ENCODE measurements at regions not wholly inside any gene's neighbourhood (a gene's known extent, or its start where the extent isn't known, plus 50 kb on each side); places are given as distances from the start of the nearest gene placed in this dataset.
"Not testable (repeated sequence)": the region's sequence is repeated elsewhere in the genome, so short reads cannot be mapped to it uniquely, and the experiment has no call there.

GRCh38 chr4:13903061-13903460, 275.5 kb upstream of the BOD1L1 start:
- DNase-seq (ENCODE audit: low spot score) = no peak

- no peak for DNase-seq (ENCODE audit: low spot score)
These were observed 276.4 kb upstream of the BOD1L1 start for GRCh38 chr4:13903901-13904300.

- no peak for DNase-seq (ENCODE audit: low spot score)
These were observed 278.0 kb upstream of the BOD1L1 start for GRCh38 chr4:13905543-13905942.

GRCh38 chr4:13906727-13907126, 279.2 kb upstream of the BOD1L1 start:
- no peak for DNase-seq (ENCODE audit: low spot score)

- no peak for DNase-seq (ENCODE audit: low spot score)
These were observed 279.8 kb upstream of the BOD1L1 start for GRCh38 chr4:13907255-13907751.

DNA sequence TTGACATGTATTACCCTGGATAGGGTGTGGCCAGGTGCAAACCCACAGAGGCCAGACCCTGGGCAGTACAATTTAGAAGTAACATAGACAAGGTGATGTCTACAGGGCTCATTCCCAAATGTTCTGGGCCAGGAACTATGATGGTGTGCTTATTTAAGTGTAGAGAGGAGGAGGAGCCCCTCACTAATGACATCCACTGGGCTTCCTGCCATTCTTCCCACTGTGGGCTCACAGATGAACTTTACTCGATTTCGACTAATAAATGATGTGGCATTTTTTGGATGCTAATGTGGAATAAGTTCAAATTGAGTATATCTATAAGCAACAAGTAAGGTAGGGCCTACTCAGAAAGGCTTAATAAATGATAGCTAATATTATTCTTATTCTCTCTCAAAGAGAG, 280.9 kb upstream of the BOD1L1 start:
- no peak for DNase-seq (ENCODE audit: low spot score)

DNA sequence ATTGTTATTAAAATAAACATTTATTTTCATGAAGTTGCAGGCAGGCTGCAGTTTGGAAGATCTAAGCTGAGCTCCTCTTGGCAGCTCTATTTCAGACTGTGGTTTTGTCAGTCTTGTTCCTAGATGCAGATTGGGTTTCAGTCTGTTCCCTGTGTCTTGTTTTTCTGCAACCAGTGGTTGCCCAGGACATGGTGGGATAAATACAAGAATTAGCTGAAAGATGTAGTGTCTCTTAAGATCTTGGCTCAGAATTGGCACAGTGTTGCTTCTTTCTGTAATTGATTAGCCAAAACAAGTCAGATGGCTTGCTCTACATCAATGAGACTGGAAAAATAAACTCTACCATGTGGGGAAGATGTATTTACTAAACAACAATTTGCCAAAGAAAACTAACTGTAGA, 283.0 kb upstream of the BOD1L1 start:
- no peak for DNase-seq (ENCODE audit: low spot score)

DNA sequence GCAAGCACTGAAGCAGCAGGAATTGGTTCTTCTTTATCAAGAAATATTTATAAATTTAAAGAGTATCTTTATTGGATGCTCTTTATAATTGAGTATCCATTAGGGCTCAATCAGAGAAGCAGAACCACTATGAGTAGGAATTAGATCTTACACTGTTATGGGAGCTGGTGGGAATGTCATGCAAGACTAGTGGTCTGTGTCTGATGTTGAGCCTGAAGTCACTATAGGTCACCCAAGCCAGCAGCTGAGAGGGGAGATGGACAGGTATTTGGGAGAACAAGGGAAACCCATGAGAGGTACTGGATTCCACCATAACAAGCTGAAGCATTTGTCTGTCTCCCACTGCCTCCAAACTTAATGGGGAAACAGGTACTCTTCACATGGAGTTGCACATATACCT, 283.7 kb upstream of the BOD1L1 start:
- DNase-seq (ENCODE audit: low spot score) = no peak

- DNase-seq (ENCODE audit: low spot score) = no peak
These were observed 285.0 kb upstream of the BOD1L1 start for GRCh38 chr4:13912436-13912925.

DNA sequence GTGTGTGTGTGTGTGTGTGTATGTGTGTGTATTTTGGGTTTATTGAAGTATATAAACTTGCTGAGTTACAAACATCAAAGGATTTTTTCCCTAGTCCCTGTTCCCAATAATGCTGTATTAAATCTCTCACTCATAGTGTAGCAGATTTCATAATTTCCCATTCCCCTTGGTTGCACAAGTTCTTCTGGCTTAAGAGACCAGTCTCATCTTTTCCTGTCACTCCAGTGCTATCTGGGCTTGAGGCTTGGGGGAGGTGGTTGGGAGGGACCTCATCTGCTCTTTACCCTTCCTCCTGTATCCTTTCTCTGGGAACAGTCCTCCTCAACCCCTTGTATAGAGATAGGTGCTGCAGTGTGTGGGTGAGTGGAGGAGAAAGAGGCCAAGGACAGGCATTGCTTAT, 285.4 kb upstream of the BOD1L1 start:
- no peak for DNase-seq (ENCODE audit: low spot score)

GRCh38 chr4:13917015-13917414, 289.5 kb upstream of the BOD1L1 start:
- DNase-seq (ENCODE audit: low spot score) = no peak

DNA sequence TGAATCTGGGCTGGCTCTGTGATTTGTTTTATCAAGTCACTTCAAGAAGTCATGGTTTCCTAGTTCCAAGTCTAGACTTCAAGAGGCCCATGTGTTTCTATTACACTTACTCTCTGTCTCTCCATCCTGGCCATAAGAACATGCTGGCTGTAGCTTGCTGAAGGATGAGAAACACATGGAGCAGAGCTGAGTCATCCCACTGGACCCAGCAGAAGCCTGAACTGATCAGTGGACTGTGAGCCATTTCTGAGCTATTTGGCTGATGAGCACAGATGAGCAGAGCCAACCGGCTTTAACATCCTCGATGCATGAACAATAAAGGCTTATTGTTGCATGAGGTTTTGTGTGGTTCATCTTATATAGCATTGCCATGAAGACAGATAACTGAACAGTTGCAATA, 290.6 kb upstream of the BOD1L1 start:
- no peak for DNase-seq (ENCODE audit: low spot score)

DNA sequence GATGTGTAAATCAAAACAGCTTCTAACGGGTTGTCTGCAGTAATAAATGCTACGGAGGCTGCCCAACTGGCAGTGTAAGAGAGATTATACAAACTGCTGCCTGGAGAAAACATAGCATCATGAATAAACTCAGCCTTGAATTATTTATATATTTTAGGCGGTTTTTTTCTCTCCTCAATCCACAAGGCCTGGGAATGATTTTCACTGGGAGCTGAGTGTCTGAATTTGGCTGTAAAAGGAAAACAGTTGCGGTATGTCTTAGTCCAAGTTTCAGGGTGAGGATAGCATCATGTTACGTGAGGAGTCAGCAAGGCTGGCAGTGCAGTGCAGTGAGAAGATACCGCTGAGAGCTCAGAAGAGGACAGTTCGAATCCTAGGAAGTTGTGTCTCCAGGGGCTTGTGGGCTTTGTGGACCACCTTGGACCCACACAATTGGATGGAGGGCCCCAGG, 291.5 kb upstream of the BOD1L1 start:
- no peak for DNase-seq (ENCODE audit: low spot score)

GRCh38 chr4:13920111-13920875, 292.8 kb upstream of the BOD1L1 start:
- DNase-seq (ENCODE audit: low spot score) = no peak

GRCh38 chr4:13920901-13921300, 293.4 kb upstream of the BOD1L1 start:
- DNase-seq (ENCODE audit: low spot score) = no peak

GRCh38 chr4:13921805-13922204, 294.3 kb upstream of the BOD1L1 start:
- DNase-seq (ENCODE audit: low spot score) = no peak

DNA sequence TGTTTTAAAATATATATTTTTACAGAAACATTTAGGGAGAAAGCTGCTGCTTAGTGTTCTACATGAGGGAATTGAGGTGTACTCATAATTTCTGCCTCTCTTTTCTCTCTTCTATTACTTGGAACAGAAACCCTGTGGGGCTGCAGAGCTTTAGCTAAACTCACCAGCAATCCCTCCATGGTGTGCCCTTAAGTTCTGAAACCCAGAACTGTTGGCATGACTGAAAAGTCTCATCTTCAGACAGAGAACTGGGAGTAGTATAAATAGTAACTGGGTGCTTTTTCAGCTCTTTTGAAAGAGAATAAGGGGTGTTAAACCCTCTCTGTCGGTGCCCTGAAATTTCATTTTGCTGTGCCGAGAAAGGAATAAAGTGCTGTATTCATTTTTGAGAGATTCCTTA, 294.9 kb upstream of the BOD1L1 start:
- DNase-seq (ENCODE audit: low spot score) = no peak

DNA sequence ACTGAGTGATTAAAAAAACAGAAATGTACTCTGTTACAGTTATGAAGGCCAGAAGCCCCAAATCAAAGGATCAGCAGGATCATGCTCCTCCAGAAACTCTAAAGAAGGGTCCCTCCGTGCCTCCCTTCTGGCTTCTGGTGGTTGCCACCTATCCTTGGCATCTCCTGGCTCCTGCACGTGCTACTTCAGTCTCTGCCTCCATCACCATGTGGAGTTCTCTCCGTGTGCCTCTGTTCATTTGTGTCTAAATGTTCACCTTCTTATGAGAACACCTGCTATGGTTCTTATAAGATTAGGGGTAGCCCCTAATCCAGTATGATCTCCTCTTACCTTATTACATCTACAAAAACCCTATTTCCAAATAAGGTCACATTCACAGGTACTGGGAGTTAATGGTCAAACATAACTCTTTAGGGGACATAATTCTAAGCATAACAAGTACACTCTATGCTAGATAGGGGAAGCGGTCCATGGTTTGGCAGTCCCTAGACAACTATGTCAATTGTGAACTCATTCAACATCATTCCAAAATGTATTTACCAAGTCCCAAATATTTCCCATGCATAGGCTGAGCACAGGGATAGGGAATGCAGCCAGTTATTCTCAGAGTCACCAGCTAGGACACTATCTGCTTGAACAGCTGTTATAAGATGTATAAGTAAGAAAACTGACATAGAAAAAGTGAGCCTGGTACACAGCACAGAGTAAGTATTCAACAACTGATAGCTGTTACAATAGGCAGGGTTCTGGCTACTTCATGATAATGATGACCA, 295.5 kb upstream of the BOD1L1 start:
- no peak for DNase-seq (ENCODE audit: low spot score)

GRCh38 chr4:13924900-13925299, 297.4 kb upstream of the BOD1L1 start:
- not testable (repeated sequence) for DNase-seq (ENCODE audit: low spot score)

DNA sequence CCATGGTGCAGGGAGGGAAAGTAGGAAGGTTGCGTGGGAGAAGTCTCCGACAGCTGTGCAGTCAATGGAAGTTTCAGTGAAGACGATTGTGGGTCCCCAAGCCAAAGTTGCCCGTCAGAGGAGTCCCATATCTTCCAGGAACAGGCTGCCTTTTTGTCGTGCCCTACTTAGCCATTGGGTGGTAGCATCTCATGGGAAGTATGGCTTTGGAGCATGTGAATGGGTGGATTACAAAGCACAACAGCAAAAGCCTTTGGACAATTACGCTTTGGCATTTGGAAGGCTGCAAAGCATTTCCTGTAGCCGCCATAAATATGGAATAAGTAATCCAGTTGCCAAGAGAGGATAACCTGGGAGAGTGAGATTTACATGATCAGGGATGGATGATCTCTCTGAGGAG, 300.7 kb upstream of the BOD1L1 start:
- no peak for DNase-seq (ENCODE audit: low spot score)

GRCh38 chr4:13930155-13930554, 302.6 kb upstream of the BOD1L1 start:
- DNase-seq (ENCODE audit: low spot score) = no peak

DNA sequence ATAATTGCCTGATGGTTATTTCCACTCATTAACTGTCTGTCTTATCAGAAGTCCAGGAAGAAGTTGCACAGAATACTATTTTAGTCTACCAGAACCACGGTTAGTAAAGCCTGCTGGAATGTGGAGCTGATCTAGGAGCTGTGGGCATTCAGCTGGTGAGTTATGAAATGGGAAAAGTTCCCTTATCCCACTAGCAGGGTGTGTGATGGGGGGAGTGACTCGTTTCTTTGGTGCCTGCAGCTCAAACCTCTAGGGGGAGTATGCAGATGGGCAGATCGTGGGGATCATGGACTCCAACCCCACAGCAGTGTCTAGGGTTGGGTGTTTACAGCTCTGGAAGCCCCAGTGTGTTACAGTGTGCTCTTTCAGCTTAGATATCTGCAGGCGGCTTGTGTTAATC, 305.7 kb upstream of the BOD1L1 start:
- DNase-seq (ENCODE audit: low spot score) = no peak

DNA sequence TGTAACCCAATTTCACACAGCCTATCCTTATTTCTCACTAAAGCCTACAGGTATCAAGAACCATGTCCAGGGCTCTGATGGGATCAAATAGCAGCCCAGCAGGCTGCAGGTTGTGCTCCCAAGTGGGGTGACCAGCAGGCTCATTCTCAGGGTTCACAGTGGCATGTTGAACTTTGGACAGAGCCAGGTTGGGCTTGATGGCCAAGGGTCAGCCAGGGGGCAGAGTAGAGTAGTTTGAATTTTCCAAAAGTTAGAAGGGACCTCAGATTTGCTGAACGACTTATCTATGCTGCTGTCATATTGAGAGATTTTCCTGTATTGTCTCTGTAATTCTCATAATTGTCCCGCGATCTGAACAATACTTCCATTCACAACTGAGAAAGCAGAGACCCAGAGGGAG, 310.8 kb upstream of the BOD1L1 start:
- no peak for DNase-seq (ENCODE audit: low spot score)
